SIG-M5 treated with dmso at 0.1 percent for 504 hours (cell line): ENCODE measurements at regions not wholly inside any gene's neighbourhood (a gene's known extent, or its start where the extent isn't known, plus 50 kb on each side); places are given as distances from the start of the nearest gene placed in this dataset.
"Not testable (repeated sequence)": the region's sequence is repeated elsewhere in the genome, so short reads cannot be mapped to it uniquely, and the experiment has no call there.

Experiments
- DNase-seq: peaks from one replicate; lab custom pipeline; 2025; ENCODE audit not compliant: unreplicated experiment; lab: John Stamatoyannopoulos, UW

GRCh38 chr20:58043236-58044140 lies 185.0 kb downstream of the ANKRD60 start:
- no peak for DNase-seq

GRCh38 chr20:58042591-58042990 lies 185.9 kb downstream of the ANKRD60 start:
- DNase-seq = no peak

GRCh38 chr20:58040447-58041290 lies 187.8 kb downstream of the ANKRD60 start:
- no peak for DNase-seq

- no peak for DNase-seq
Measured at GRCh38 chr20:58039274-58040092, 189.0 kb downstream of the ANKRD60 start.

- DNase-seq = no peak
Measured at GRCh38 chr20:58038123-58038654, 190.3 kb downstream of the ANKRD60 start.

GRCh38 chr20:58037631-58038030 lies 190.8 kb downstream of the ANKRD60 start:
- no peak for DNase-seq

- no peak for DNase-seq
Measured at GRCh38 chr20:58033026-58033536, 195.4 kb downstream of the ANKRD60 start.

GRCh38 chr20:58032599-58032998 lies 195.9 kb downstream of the ANKRD60 start:
- DNase-seq = no peak

GRCh38 chr20:58031350-58031749 lies 197.1 kb downstream of the ANKRD60 start:
- DNase-seq = not testable (repeated sequence)

GRCh38 chr20:58028123-58028522 lies 200.3 kb downstream of the ANKRD60 start:
- no peak for DNase-seq

GRCh38 chr20:58026361-58026760 lies 202.1 kb downstream of the ANKRD60 start:
- no peak for DNase-seq

GRCh38 chr20:58025233-58025632 lies 203.2 kb downstream of the ANKRD60 start:
- DNase-seq = no peak

GRCh38 chr20:58024241-58024721 lies 204.2 kb downstream of the ANKRD60 start:
- DNase-seq = no peak

GRCh38 chr20:58023781-58024180 lies 204.7 kb downstream of the ANKRD60 start:
- DNase-seq = no peak

GRCh38 chr20:58023346-58023745 lies 205.1 kb downstream of the ANKRD60 start:
- no peak for DNase-seq

GRCh38 chr20:58022711-58023110 lies 205.7 kb downstream of the ANKRD60 start:
- DNase-seq = no peak

- no peak for DNase-seq
Measured at GRCh38 chr20:58021481-58021880, 207.0 kb downstream of the ANKRD60 start.

- no peak for DNase-seq
Measured at GRCh38 chr20:58020656-58021454, 207.6 kb downstream of the ANKRD60 start.

GRCh38 chr20:58019850-58020625 lies 208.4 kb downstream of the ANKRD60 start:
- no peak for DNase-seq
